ENCODE measurements at regions not wholly inside any gene's neighbourhood (a gene's known extent, or its start where the extent isn't known, plus 50 kb on each side); places are given as distances from the start of the nearest gene placed in this dataset.

GRCh38 chr6:50927800-50928199 is 109.1 kb downstream of the TFAP2B start:
- no peaks in the 10 kb centered on the region for H3K27me3 ChIP-seq (ENCODE audit: insufficient read depth, low read length)
- H3K4me3 ChIP-seq (ENCODE audit: low read length), result no peak overlapping the region
- H3K27ac ChIP-seq (ENCODE audit: low read length), result no peak overlapping the region
- H3K4me1 ChIP-seq (ENCODE audit: insufficient read depth, low read length), result peaks cover 7% of the 10 kb centered on the region; the same call in 1 of the 2 replicates
- no peak overlapping the region for H3K9ac ChIP-seq (ENCODE audit: low read depth, low read length)
- no peaks in the 10 kb centered on the region for H3K9me3 ChIP-seq (ENCODE audit: insufficient read depth, low read depth, low read length)
- no peaks in the 10 kb centered on the region for H3K36me3 ChIP-seq (ENCODE audit: insufficient read depth, low read depth, low read length)

GRCh38 chr6:50929323-50929722 is 110.7 kb downstream of the TFAP2B start:
- H3K36me3 ChIP-seq (ENCODE audit: insufficient read depth, low read depth, low read length), result no peaks in the 10 kb centered on the region
- no peaks in the 10 kb centered on the region for H3K27me3 ChIP-seq (ENCODE audit: insufficient read depth, low read length)
- no peaks in the 10 kb centered on the region for H3K9me3 ChIP-seq (ENCODE audit: insufficient read depth, low read depth, low read length)
- H3K9ac ChIP-seq (ENCODE audit: low read depth, low read length), result no peak overlapping the region
- H3K4me3 ChIP-seq (ENCODE audit: low read length), result no peak overlapping the region
- peaks cover 7% of the 10 kb centered on the region; the same call in 1 of the 2 replicates for H3K4me1 ChIP-seq (ENCODE audit: insufficient read depth, low read length)
- no peak overlapping the region for H3K27ac ChIP-seq (ENCODE audit: low read length)

- Histone ChIP-seq H3K9me3 (ENCODE audit: insufficient read depth, low read depth, low read length) (no peaks in the 10 kb centered on the region), H3K36me3 (ENCODE audit: insufficient read depth, low read depth, low read length) (no peaks in the 10 kb centered on the region), H3K4me3 (ENCODE audit: low read length) (no peak overlapping the region), H3K9ac (ENCODE audit: low read depth, low read length) (no peak overlapping the region), H3K27me3 (ENCODE audit: insufficient read depth, low read length) (no peaks in the 10 kb centered on the region), H3K4me1 (ENCODE audit: insufficient read depth, low read length) (no peaks in the 10 kb centered on the region), H3K27ac (ENCODE audit: low read length) (no peak overlapping the region)
These were observed 116.8 kb downstream of the TFAP2B start for GRCh38 chr6:50935442-50935841.

GRCh38 chr6:50936277-50936681 is 117.6 kb downstream of the TFAP2B start:
- Histone ChIP-seq H3K9ac (ENCODE audit: low read depth, low read length) (no peak overlapping the region), H3K4me3 (ENCODE audit: low read length) (no peak overlapping the region), H3K36me3 (ENCODE audit: insufficient read depth, low read depth, low read length) (no peaks in the 10 kb centered on the region), H3K9me3 (ENCODE audit: insufficient read depth, low read depth, low read length) (no peaks in the 10 kb centered on the region), H3K4me1 (ENCODE audit: insufficient read depth, low read length) (no peaks in the 10 kb centered on the region), H3K27me3 (ENCODE audit: insufficient read depth, low read length) (no peaks in the 10 kb centered on the region), H3K27ac (ENCODE audit: low read length) (no peak overlapping the region)

- Histone ChIP-seq H3K27me3 (ENCODE audit: insufficient read depth, low read length) (no peaks in the 10 kb centered on the region), H3K9ac (ENCODE audit: low read depth, low read length) (no peak overlapping the region), H3K36me3 (ENCODE audit: insufficient read depth, low read depth, low read length) (no peaks in the 10 kb centered on the region), H3K27ac (ENCODE audit: low read length) (no peak overlapping the region), H3K9me3 (ENCODE audit: insufficient read depth, low read depth, low read length) (no peaks in the 10 kb centered on the region), H3K4me3 (ENCODE audit: low read length) (no peak overlapping the region), H3K4me1 (ENCODE audit: insufficient read depth, low read length) (no peaks in the 10 kb centered on the region)
These were observed 121.3 kb downstream of the TFAP2B start for GRCh38 chr6:50939931-50940330.

- Histone ChIP-seq H3K27me3 (ENCODE audit: insufficient read depth, low read length) (no peaks in the 10 kb centered on the region), H3K4me3 (ENCODE audit: low read length) (no peak overlapping the region), H3K9ac (ENCODE audit: low read depth, low read length) (no peak overlapping the region), H3K36me3 (ENCODE audit: insufficient read depth, low read depth, low read length) (no peaks in the 10 kb centered on the region), H3K4me1 (ENCODE audit: insufficient read depth, low read length) (no peaks in the 10 kb centered on the region), H3K27ac (ENCODE audit: low read length) (no peak overlapping the region), H3K9me3 (ENCODE audit: insufficient read depth, low read depth, low read length) (no peaks in the 10 kb centered on the region)
These were observed 127.1 kb downstream of the TFAP2B start for GRCh38 chr6:50945789-50946188.

- Histone ChIP-seq H3K9me3 (ENCODE audit: insufficient read depth, low read depth, low read length) (no peaks in the 10 kb centered on the region), H3K27ac (ENCODE audit: low read length) (no peak overlapping the region), H3K4me1 (ENCODE audit: insufficient read depth, low read length) (peaks cover 22% of the 10 kb centered on the region; the same call in 1 of the 2 replicates), H3K4me3 (ENCODE audit: low read length) (peak overlapping the region; percentile 13; the same call in 1 of the 2 replicates), H3K36me3 (ENCODE audit: insufficient read depth, low read depth, low read length) (no peaks in the 10 kb centered on the region), H3K9ac (ENCODE audit: low read depth, low read length) (peak overlapping the region; percentile 29; the same call in 1 of the 2 replicates), H3K27me3 (ENCODE audit: insufficient read depth, low read length) (no peaks in the 10 kb centered on the region)
These were observed 133.6 kb downstream of the TFAP2B start for GRCh38 chr6:50952092-50952907.

GRCh38 chr6:50956014-50956413 is 137.3 kb downstream of the TFAP2B start:
- H3K27ac ChIP-seq (ENCODE audit: low read length), result no peak overlapping the region
- no peak overlapping the region for H3K4me3 ChIP-seq (ENCODE audit: low read length)
- H3K4me1 ChIP-seq (ENCODE audit: insufficient read depth, low read length), result peaks cover 22% of the 10 kb centered on the region; the same call in 1 of the 2 replicates
- no peaks in the 10 kb centered on the region for H3K27me3 ChIP-seq (ENCODE audit: insufficient read depth, low read length)
- H3K9ac ChIP-seq (ENCODE audit: low read depth, low read length), result no peak overlapping the region
- no peaks in the 10 kb centered on the region for H3K36me3 ChIP-seq (ENCODE audit: insufficient read depth, low read depth, low read length)
- no peaks in the 10 kb centered on the region for H3K9me3 ChIP-seq (ENCODE audit: insufficient read depth, low read depth, low read length)

GRCh38 chr6:50958148-50958697 is 139.6 kb downstream of the TFAP2B start:
- Histone ChIP-seq H3K27ac (ENCODE audit: low read length) (no peak overlapping the region), H3K9me3 (ENCODE audit: insufficient read depth, low read depth, low read length) (no peaks in the 10 kb centered on the region), H3K4me3 (ENCODE audit: low read length) (no peak overlapping the region), H3K4me1 (ENCODE audit: insufficient read depth, low read length) (peaks cover 4% of the 10 kb centered on the region; the same call in 1 of the 2 replicates), H3K36me3 (ENCODE audit: insufficient read depth, low read depth, low read length) (no peaks in the 10 kb centered on the region), H3K9ac (ENCODE audit: low read depth, low read length) (no peak overlapping the region), H3K27me3 (ENCODE audit: insufficient read depth, low read length) (no peaks in the 10 kb centered on the region)

- Histone ChIP-seq H3K9me3 (ENCODE audit: insufficient read depth, low read depth, low read length) (no peaks in the 10 kb centered on the region), H3K9ac (ENCODE audit: low read depth, low read length) (no peak overlapping the region), H3K4me1 (ENCODE audit: insufficient read depth, low read length) (no peaks in the 10 kb centered on the region), H3K4me3 (ENCODE audit: low read length) (no peak overlapping the region), H3K27ac (ENCODE audit: low read length) (no peak overlapping the region), H3K27me3 (ENCODE audit: insufficient read depth, low read length) (no peaks in the 10 kb centered on the region), H3K36me3 (ENCODE audit: insufficient read depth, low read depth, low read length) (no peaks in the 10 kb centered on the region)
These were observed 140.5 kb downstream of the TFAP2B start for GRCh38 chr6:50959081-50959641.

GRCh38 chr6:50961611-50962010 is 142.9 kb downstream of the TFAP2B start:
- no peaks in the 10 kb centered on the region for H3K36me3 ChIP-seq (ENCODE audit: insufficient read depth, low read depth, low read length)
- no peak overlapping the region for H3K27ac ChIP-seq (ENCODE audit: low read length)

More at GRCh38 chr6:50961611-50962010, 142.9 kb downstream of the TFAP2B start:
- Histone ChIP-seq H3K4me1 (ENCODE audit: insufficient read depth, low read length) (no peaks in the 10 kb centered on the region), H3K9me3 (ENCODE audit: insufficient read depth, low read depth, low read length) (no peaks in the 10 kb centered on the region), H3K27me3 (ENCODE audit: insufficient read depth, low read length) (no peaks in the 10 kb centered on the region), H3K4me3 (ENCODE audit: low read length) (no peak overlapping the region), H3K9ac (ENCODE audit: low read depth, low read length) (no peak overlapping the region)
